GM12891 (cell line): ENCODE measurements at regions not wholly inside any gene's neighbourhood (a gene's known extent, or its start where the extent isn't known, plus 50 kb on each side); places are given as distances from the start of the nearest gene placed in this dataset.

Experiments used
- POLR2A ChIP-seq: IDR thresholded peaks from 2 replicates; pipeline ENCODE4 v1.6.1; 2011; ENCODE audit warnings: low read depth, low read length, control low read depth
- POLR2AphosphoS5 ChIP-seq: IDR thresholded peaks from 2 replicates; pipeline ENCODE4 v1.6.1; 2011; ENCODE audit warnings: low read depth, low read length, control low read depth
- TAF1 ChIP-seq: IDR thresholded peaks from 2 replicates; pipeline ENCODE4 v1.6.1; 2011; ENCODE audit warnings: low read depth, low read length, control low read depth

DNA sequence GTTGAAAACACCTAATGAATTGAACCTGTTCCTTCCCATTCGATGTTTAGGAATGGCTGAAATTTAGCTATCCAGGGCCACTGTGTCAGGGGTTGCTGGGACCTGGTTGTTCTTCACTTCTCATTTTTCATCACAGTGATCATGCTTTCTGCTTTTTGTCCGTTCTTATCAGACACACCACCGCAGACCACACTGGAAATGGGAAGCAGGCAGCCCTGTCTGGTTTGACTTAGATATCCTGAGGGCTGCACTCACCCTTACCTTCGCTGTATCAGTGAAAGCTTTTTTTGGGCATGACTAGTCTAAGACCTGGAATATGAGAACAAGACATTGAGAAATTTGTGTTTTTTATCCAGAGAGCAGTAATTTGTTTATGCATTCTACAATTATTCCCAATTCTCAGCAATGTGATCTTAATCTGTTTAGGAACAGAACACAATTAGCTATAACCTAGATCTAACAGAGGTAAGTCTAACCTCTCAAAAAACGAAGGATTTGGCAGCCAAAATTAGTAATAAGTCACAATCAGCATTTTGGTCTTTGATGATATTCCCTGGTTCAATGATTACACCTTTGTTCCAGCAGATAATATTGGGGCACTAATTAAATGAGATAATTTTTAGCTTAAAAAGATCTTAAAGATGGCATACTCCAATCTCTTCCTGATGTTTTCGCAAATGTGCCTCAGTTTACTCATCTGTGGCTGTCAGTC is 126.0 kb upstream of the GOT2 start:
- TF ChIP-seq POLR2A (no peak), POLR2AphosphoS5 (no peak), TAF1 (no peak)
